Thyroid gland (tissue), 4 donors: ENCODE measurements at regions not wholly inside any gene's neighbourhood (a gene's known extent, or its start where the extent isn't known, plus 50 kb on each side); places are given as distances from the start of the nearest gene placed in this dataset.

Experiments
- CTCF ChIP-seq, 6 experiments: fragments of 200-600 bp in 3 of 6; fragments of 450-650 bp in 3 of 6; sonication (generic) in 3 of 6; IDR thresholded peaks; one replicate each; pipeline ENCODE4 v1.5.1; 2016 to 2019; ENCODE audit warnings: antibody characterized with exemption in 6 of 6, mild to moderate bottlenecking in 2 of 6, inconsistent platforms in 1 of 6, moderate library complexity in 1 of 6
- POLR2A ChIP-seq, 2 donors: fragments of 450-650 bp; IDR thresholded peaks; one replicate each; pipeline ENCODE4 v1.6.1; 2017; ENCODE audit warnings: antibody characterized with exemption in 2 of 2, mild to moderate bottlenecking in 2 of 2, moderate library complexity in 1 of 2

GRCh38 chr3:162077108-162077507 lies 580.5 kb downstream of the OTOL1 start:
- TF ChIP-seq CTCF (IDR thresholded peaks at IDR 0.05), result no peak
- TF ChIP-seq POLR2A (IDR thresholded peaks at IDR 0.05), result no peak
